ENCODE measurements at regions not wholly inside any gene's neighbourhood (a gene's known extent, or its start where the extent isn't known, plus 50 kb on each side); places are given as distances from the start of the nearest gene placed in this dataset.

GRCh38 chr6:114892211-114892610 is 549.4 kb upstream of the HS3ST5 start:
- Histone ChIP-seq H3K36me3 (ENCODE audit: control insufficient read depth, insufficient read depth, low read length) (no peaks in the 10 kb centered on the region), H3K4me3 (ENCODE audit: low read depth, low read length) (no peak overlapping the region), H3K27me3 (ENCODE audit: control insufficient read depth, insufficient read depth, low read length) (no peaks in the 10 kb centered on the region)
- POLR2A ChIA-PET = no interaction called here
- CTCF ChIA-PET = no interaction called here
- DNase-seq (ENCODE audit: low read depth) = no peak
- TF ChIP-seq CTCF (IDR thresholded peaks at IDR 0.05; ENCODE audit: insufficient read depth, low read depth, low read length) = no peak

- POLR2A ChIA-PET = no interaction called here
- H3K27me3 ChIP-seq (ENCODE audit: control insufficient read depth, insufficient read depth, low read length) = no peaks in the 10 kb centered on the region
- H3K36me3 ChIP-seq (ENCODE audit: control insufficient read depth, insufficient read depth, low read length) = no peaks in the 10 kb centered on the region
- no peak overlapping the region for H3K4me3 ChIP-seq (ENCODE audit: low read depth, low read length)
- CTCF ChIA-PET = no interaction called here
- TF ChIP-seq CTCF (IDR thresholded peaks at IDR 0.05; ENCODE audit: insufficient read depth, low read depth, low read length) = no peak
- no peak for DNase-seq (ENCODE audit: low read depth)
Measured at GRCh38 chr6:114888241-114888640, 545.4 kb upstream of the HS3ST5 start.

- Histone ChIP-seq H3K27me3 (ENCODE audit: control insufficient read depth, insufficient read depth, low read length) (no peaks in the 10 kb centered on the region), H3K4me3 (ENCODE audit: low read depth, low read length) (no peak overlapping the region), H3K36me3 (ENCODE audit: control insufficient read depth, insufficient read depth, low read length) (no peaks in the 10 kb centered on the region)
- DNase-seq (ENCODE audit: low read depth) = no peak
- no peak for TF ChIP-seq CTCF (IDR thresholded peaks at IDR 0.05; ENCODE audit: insufficient read depth, low read depth, low read length)
- POLR2A ChIA-PET = no interaction called here
- CTCF ChIA-PET = no interaction called here
Measured at GRCh38 chr6:114886670-114887436, 544.0 kb upstream of the HS3ST5 start.

GRCh38 chr6:114879693-114880092 is 536.9 kb upstream of the HS3ST5 start:
- ChIA-PET CTCF (no interaction called here), POLR2A (no interaction called here)
- no peak for TF ChIP-seq CTCF (IDR thresholded peaks at IDR 0.05; ENCODE audit: insufficient read depth, low read depth, low read length)
- Histone ChIP-seq H3K27me3 (ENCODE audit: control insufficient read depth, insufficient read depth, low read length) (no peaks in the 10 kb centered on the region), H3K4me3 (ENCODE audit: low read depth, low read length) (no peak overlapping the region), H3K36me3 (ENCODE audit: control insufficient read depth, insufficient read depth, low read length) (no peaks in the 10 kb centered on the region)
- no peak for DNase-seq (ENCODE audit: low read depth)

- CTCF ChIA-PET = no interaction called here
- H3K4me3 ChIP-seq (ENCODE audit: low read depth, low read length) = no peak overlapping the region
- DNase-seq (ENCODE audit: low read depth) = no peak
- H3K36me3 ChIP-seq (ENCODE audit: control insufficient read depth, insufficient read depth, low read length) = no peaks in the 10 kb centered on the region
- TF ChIP-seq CTCF (IDR thresholded peaks at IDR 0.05; ENCODE audit: insufficient read depth, low read depth, low read length) = no peak
- H3K27me3 ChIP-seq (ENCODE audit: control insufficient read depth, insufficient read depth, low read length) = no peaks in the 10 kb centered on the region
- POLR2A ChIA-PET = no interaction called here
Measured at GRCh38 chr6:114878091-114878490, 535.3 kb upstream of the HS3ST5 start.
